Body of pancreas (tissue), 4 donors: ENCODE measurements at regions not wholly inside any gene's neighbourhood (a gene's known extent, or its start where the extent isn't known, plus 50 kb on each side); places are given as distances from the start of the nearest gene placed in this dataset.
A peak's percentile ranks its signal among the peaks of the same experiment; 100 is the strongest.

ENCODE experiments used
- ATAC-seq: fragments of 150-250 bp; one replicate; pipeline ENCODE4 v1.9.1; 2016
- DNase-seq, 4 donors: peaks; one replicate each; pipeline ENCODE4 v3.0.0-alpha.2; 2019
- H3K27ac ChIP-seq, 4 donors: fragments of 200-600 bp; sonication (generic); 1 replicate in 3 of 4; 2 replicates in 1 of 4; pipeline versions ENCODE4 v1.5.1 to v1.6.1; 2016 to 2019; ENCODE audit warnings: mild to moderate bottlenecking in 1 of 4, mixed read lengths in 1 of 4, moderate library complexity in 1 of 4
- H3K27me3 ChIP-seq, 2 donors: fragments of 200-600 bp; sonication (generic); one replicate each; pipeline ENCODE4 v1.6.0; 2016; ENCODE audit warnings: mild to moderate bottlenecking in 1 of 2
- H3K36me3 ChIP-seq, 2 donors: fragments of 200-600 bp; sonication (generic); replicated peaks in 1 of 2; 2 replicates each; pipeline ENCODE4 v1.5.1; 2016; ENCODE audit warnings: low read depth in 2 of 2; ENCODE audit not compliant: insufficient read depth in 1 of 2
- H3K4me1 ChIP-seq: fragments of 200-600 bp; sonication (generic); one replicate; pipeline ENCODE4 v1.6.0; 2016
- H3K4me3 ChIP-seq, 2 donors: fragments of 200-600 bp; sonication (generic); 1 replicate in 1 of 2; 2 replicates in 1 of 2; pipeline ENCODE4 v1.5.1; 2016 to 2019
- H3K9me3 ChIP-seq, 3 donors: fragments of 200-600 bp; sonication (generic); 1 replicate in 2 of 3; 2 replicates in 1 of 3; pipeline ENCODE4 v1.5.1; 2016
- POLR2A ChIP-seq, 3 donors: fragments of 450-650 bp; IDR thresholded peaks; one replicate each; pipeline ENCODE4 v1.6.1; 2016; ENCODE audit warnings: antibody characterized with exemption in 3 of 3, mild to moderate bottlenecking in 2 of 3
- WGBS, 2 donors: methylation state at CpG; one replicate each; pipeline ENCODE4 v1.1.5; 2017; 5-methylcytosine and 5-hydroxymethylcytosine counted together
- intact Hi-C: fragments of 100-400 bp; cut with DNase I; formaldehyde crosslinking; loops from one replicate; pipeline ENCODE4 v1.15.1; 2023
- TF ChIP-seq, protein P1 (sequence below), 7 experiments: fragments of 450-650 bp in 4 of 7; fragments of 200-600 bp in 3 of 7; sonication (generic) in 3 of 7; IDR thresholded peaks; one replicate each; pipeline ENCODE4 v1.5.1; 2016 to 2019; ENCODE audit warnings: antibody characterized with exemption in 7 of 7

DNA sequence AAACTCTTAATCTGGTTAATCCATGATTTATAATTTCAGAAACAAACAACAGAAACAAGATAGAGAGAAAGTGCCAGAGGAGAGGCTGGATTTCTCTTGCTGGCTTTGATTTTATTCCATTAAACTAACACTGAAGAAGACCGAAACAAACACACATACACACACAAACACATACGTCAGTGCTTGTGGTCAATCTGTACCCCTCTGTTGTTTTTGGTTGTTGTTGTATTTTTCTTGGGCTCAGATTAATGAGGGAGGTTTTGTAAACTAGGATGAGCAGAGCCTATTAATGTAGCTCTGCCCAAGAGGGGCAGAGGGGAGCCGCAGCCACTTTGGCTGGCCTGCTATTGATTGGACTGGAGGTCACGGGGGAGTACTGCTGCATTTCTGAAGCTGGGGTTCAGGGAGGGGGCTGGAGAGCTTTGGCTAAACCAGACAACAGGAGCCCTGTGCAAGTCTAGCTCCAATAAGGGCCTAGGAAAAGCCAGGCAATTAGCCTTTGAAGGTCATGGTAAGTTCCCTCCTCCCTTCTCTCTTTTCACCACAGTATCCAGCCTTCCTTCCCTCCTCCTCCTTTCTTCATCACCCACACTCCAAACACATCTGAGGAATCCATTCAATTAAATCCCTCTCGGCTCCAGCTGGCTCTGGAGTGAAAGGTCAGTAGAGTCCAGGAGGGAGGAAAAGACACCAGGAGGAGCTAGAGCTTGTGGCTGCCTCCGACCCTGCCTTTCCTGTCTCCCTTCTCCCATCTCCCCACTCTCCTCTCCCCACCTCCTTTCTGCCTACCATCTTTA lies 344.1 kb upstream of the LMO3 start:
- no peaks in the 10 kb centered on the region for H3K9me3 ChIP-seq
- H3K36me3 ChIP-seq = no peaks in the 10 kb centered on the region
- H3K27me3 ChIP-seq = no peaks in the 10 kb centered on the region
- DNase-seq (no peak), ATAC-seq (no peak)
- no peak overlapping the region for H3K27ac ChIP-seq
- H3K4me3 ChIP-seq = no peak overlapping the region
- H3K4me1 ChIP-seq = no peaks in the 10 kb centered on the region
- 61 to 69% methylated on average over 6 of the region's 6 CpGs for WGBS, 2 donors
- intact Hi-C loops = no loop called here
- no peak for TF ChIP-seq POLR2A (IDR thresholded peaks at IDR 0.05)
- TF ChIP-seq, protein P1, sequence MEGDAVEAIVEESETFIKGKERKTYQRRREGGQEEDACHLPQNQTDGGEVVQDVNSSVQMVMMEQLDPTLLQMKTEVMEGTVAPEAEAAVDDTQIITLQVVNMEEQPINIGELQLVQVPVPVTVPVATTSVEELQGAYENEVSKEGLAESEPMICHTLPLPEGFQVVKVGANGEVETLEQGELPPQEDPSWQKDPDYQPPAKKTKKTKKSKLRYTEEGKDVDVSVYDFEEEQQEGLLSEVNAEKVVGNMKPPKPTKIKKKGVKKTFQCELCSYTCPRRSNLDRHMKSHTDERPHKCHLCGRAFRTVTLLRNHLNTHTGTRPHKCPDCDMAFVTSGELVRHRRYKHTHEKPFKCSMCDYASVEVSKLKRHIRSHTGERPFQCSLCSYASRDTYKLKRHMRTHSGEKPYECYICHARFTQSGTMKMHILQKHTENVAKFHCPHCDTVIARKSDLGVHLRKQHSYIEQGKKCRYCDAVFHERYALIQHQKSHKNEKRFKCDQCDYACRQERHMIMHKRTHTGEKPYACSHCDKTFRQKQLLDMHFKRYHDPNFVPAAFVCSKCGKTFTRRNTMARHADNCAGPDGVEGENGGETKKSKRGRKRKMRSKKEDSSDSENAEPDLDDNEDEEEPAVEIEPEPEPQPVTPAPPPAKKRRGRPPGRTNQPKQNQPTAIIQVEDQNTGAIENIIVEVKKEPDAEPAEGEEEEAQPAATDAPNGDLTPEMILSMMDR (IDR thresholded peaks at IDR 0.05) = no peak

DNA sequence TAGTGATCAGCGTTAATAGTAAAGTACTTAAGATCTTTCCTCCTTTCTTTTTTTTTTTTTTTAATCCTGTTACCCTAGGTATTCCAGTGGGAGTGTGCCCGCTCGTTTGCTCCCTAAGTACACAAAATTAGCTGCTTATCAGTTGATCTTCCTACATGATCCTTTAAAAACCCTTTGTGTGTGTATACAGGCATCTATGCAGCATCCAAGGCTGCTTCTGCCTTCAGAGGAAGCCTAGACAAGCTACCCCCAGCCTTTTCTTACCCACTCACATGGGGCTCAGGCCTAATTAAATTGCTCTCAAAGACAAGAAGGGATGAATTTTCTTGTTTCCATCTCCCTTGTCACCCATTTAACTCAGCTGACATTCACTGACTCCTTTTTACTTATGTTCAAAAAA lies 343.4 kb upstream of the LMO3 start:
- Histone ChIP-seq H3K27me3 (no peaks in the 10 kb centered on the region), H3K27ac (no peak overlapping the region), H3K9me3 (no peaks in the 10 kb centered on the region), H3K36me3 (no peaks in the 10 kb centered on the region), H3K4me1 (no peaks in the 10 kb centered on the region), H3K4me3 (no peak overlapping the region)
- no peak for DNase-seq
- intact Hi-C loops = no loop called here
- WGBS, 2 donors = 50 to 62% methylated on average over 3 of the region's 3 CpGs
- no peak for ATAC-seq
- TF ChIP-seq, protein P1 (IDR thresholded peaks at IDR 0.05) = no peak
- TF ChIP-seq POLR2A (IDR thresholded peaks at IDR 0.05) = no peak

DNA sequence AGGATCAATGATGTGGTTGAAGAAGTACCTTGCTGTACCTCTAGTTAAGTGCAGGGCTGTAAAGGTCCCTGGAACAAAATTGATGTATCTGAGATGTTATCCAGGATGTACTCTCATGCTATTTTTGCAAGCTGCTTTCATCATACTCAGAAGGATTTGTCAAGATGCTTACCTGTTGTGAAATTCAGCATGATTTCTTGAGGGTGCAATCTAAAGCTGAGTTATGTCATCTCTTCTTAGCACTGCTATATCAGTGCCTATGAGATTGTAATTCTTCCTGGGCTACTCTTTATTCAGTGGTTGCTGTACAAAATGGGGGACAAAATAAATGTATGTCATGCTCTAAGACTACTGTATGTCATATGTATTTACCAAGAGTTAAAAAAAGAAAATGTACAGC lies 340.7 kb upstream of the LMO3 start:
- no peak overlapping the region for H3K27ac ChIP-seq
- no peak for TF ChIP-seq POLR2A (IDR thresholded peaks at IDR 0.05)
- TF ChIP-seq, protein P1 (IDR thresholded peaks at IDR 0.05) = no peak
- H3K27me3 ChIP-seq = no peaks in the 10 kb centered on the region
- no peaks in the 10 kb centered on the region for H3K9me3 ChIP-seq
- intact Hi-C loops = no loop called here
- H3K36me3 ChIP-seq = no peaks in the 10 kb centered on the region
- H3K4me1 ChIP-seq = no peaks in the 10 kb centered on the region
- no peak overlapping the region for H3K4me3 ChIP-seq
- DNase-seq (no peak), ATAC-seq (no peak)

DNA sequence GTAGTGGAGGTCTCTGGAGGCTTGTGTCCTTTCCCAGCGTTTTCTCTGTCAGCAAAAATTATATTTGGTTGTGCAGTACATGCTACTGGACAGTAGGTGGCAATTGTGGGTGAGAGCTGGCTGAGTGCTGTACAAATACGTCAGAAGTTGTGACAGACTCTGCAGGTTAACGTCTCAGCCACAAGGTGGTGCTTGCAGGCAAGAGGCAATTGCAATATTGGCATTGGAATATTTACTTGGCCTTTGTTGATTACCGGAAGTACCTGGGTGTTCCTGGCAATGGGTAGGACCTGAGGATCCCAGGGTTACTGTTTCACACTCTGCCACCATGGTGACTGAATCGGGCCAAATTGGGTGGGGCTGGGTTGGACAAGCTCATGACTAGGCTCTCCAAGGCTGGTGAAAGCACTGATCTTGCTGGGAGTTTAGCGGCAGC lies 333.9 kb upstream of the LMO3 start:
- H3K4me3 ChIP-seq = no peak overlapping the region
- H3K36me3 ChIP-seq = no peaks in the 10 kb centered on the region
- TF ChIP-seq, protein P1 (IDR thresholded peaks at IDR 0.05) = peak; percentile 42 to 97 (median 92)
- no peak for TF ChIP-seq POLR2A (IDR thresholded peaks at IDR 0.05)
- intact Hi-C loops = no loop called here
- H3K4me1 ChIP-seq = peaks cover 4% of the 10 kb centered on the region
- H3K27ac ChIP-seq = peak overlapping the region in 1 of 4 donors; percentile 59
- DNase-seq (peak; percentile 75 to 85 (median 80)), ATAC-seq (peak; percentile 98)
- no peaks in the 10 kb centered on the region for H3K9me3 ChIP-seq
- no peaks in the 10 kb centered on the region for H3K27me3 ChIP-seq
- WGBS, 2 donors = 25 to 26% methylated on average over 6 of the region's 6 CpGs

- H3K4me3 ChIP-seq = no peak overlapping the region
- no peak overlapping the region for H3K27ac ChIP-seq
- H3K4me1 ChIP-seq = no peaks in the 10 kb centered on the region
- H3K27me3 ChIP-seq = no peaks in the 10 kb centered on the region
- H3K36me3 ChIP-seq = no peaks in the 10 kb centered on the region
- 51 to 58% methylated on average over 2 of the region's 2 CpGs for WGBS, 2 donors
- DNase-seq (no peak), ATAC-seq (no peak)
- no peaks in the 10 kb centered on the region for H3K9me3 ChIP-seq
- TF ChIP-seq POLR2A (IDR thresholded peaks at IDR 0.05) = no peak
- TF ChIP-seq, protein P1 (IDR thresholded peaks at IDR 0.05) = no peak
- intact Hi-C loops = no loop called here
These were observed 321.3 kb upstream of the LMO3 start for GRCh38 chr12:16927259-16927658.
